ENCODE measurements at regions not wholly inside any gene's neighbourhood (a gene's known extent, or its start where the extent isn't known, plus 50 kb on each side); places are given as distances from the start of the nearest gene placed in this dataset.
"Not testable (repeated sequence)": the region's sequence is repeated elsewhere in the genome, so short reads cannot be mapped to it uniquely, and the experiment has no call there.

- not testable (repeated sequence) for H3K4me1 Mint-ChIP-seq, H3K36me3 Mint-ChIP-seq, H3K9me3 Mint-ChIP-seq, H3K27ac Mint-ChIP-seq, H3K4me3 Mint-ChIP-seq, DNase-seq
- ATAC-seq (replicated peaks) = peak; percentile 52 to 71
- peaks cover 32 to 39% of the 10 kb centered on the region in 2 donors for H3K27me3 Mint-ChIP-seq
These were observed 320.7 kb downstream of the KLF13 start for GRCh38 chr15:31647337-31647826.

- H3K27ac Mint-ChIP-seq; H3K4me1 Mint-ChIP-seq; ATAC-seq (replicated peaks); H3K9me3 Mint-ChIP-seq; H3K36me3 Mint-ChIP-seq; DNase-seq; H3K4me3 Mint-ChIP-seq: not testable (repeated sequence)
- peaks cover 27 to 32% of the 10 kb centered on the region in 2 donors for H3K27me3 Mint-ChIP-seq
These were observed 323.0 kb downstream of the KLF13 start for GRCh38 chr15:31649634-31650033.

- not testable (repeated sequence) for H3K4me3 Mint-ChIP-seq, H3K27ac Mint-ChIP-seq, H3K9me3 Mint-ChIP-seq, H3K36me3 Mint-ChIP-seq, H3K4me1 Mint-ChIP-seq
- DNase-seq = peak; percentile 19
- ATAC-seq (replicated peaks) = peak; percentile 48 to 89
- peaks cover 22 to 28% of the 10 kb centered on the region in 2 donors for H3K27me3 Mint-ChIP-seq
These were observed 323.5 kb downstream of the KLF13 start for GRCh38 chr15:31650055-31650701.

GRCh38 chr15:31656915-31657314 is 330.3 kb downstream of the KLF13 start:
- H3K4me3 Mint-ChIP-seq; H3K27ac Mint-ChIP-seq; H3K36me3 Mint-ChIP-seq; H3K9me3 Mint-ChIP-seq; ATAC-seq (replicated peaks); H3K27me3 Mint-ChIP-seq; H3K4me1 Mint-ChIP-seq; DNase-seq: not testable (repeated sequence)

GRCh38 chr15:31660816-31661215 is 334.2 kb downstream of the KLF13 start:
- Mint-ChIP-seq H3K36me3 (no peaks in the 10 kb centered on the region), H3K27ac (no peak overlapping the region)
- no peak for DNase-seq

GRCh38 chr15:31665732-31666131 is 339.1 kb downstream of the KLF13 start:
- not testable (repeated sequence) for DNase-seq; H3K27ac Mint-ChIP-seq; H3K4me3 Mint-ChIP-seq; H3K9me3 Mint-ChIP-seq; H3K4me1 Mint-ChIP-seq; ATAC-seq (replicated peaks); H3K36me3 Mint-ChIP-seq
- H3K27me3 Mint-ChIP-seq = peaks cover 10 to 15% of the 10 kb centered on the region in 2 donors

More at GRCh38 chr15:31660816-31661215, 334.2 kb downstream of the KLF13 start:
- Mint-ChIP-seq H3K9me3 (peaks cover 0 to 1% of the 10 kb centered on the region in 2 donors), H3K27me3 (peaks cover 0 to 17% of the 10 kb centered on the region in 2 donors), H3K4me3 (no peak overlapping the region), H3K4me1 (no peaks in the 10 kb centered on the region)
- no peak for ATAC-seq (replicated peaks)

GRCh38 chr15:31669158-31669908 is 342.7 kb downstream of the KLF13 start:
- not testable (repeated sequence) for ATAC-seq (replicated peaks); H3K4me3 Mint-ChIP-seq; H3K4me1 Mint-ChIP-seq; H3K27ac Mint-ChIP-seq; H3K36me3 Mint-ChIP-seq; DNase-seq; H3K9me3 Mint-ChIP-seq
- H3K27me3 Mint-ChIP-seq = peaks cover 14 to 18% of the 10 kb centered on the region in 2 donors

- not testable (repeated sequence) for H3K9me3 Mint-ChIP-seq; ATAC-seq (replicated peaks); H3K4me3 Mint-ChIP-seq; H3K36me3 Mint-ChIP-seq; DNase-seq; H3K4me1 Mint-ChIP-seq; H3K27ac Mint-ChIP-seq
- H3K27me3 Mint-ChIP-seq = peaks cover 7 to 12% of the 10 kb centered on the region in 2 donors
These were observed 346.6 kb downstream of the KLF13 start for GRCh38 chr15:31673263-31673662.

GRCh38 chr15:31681529-31682259 is 348.6 kb upstream of the CHRNA7 start:
- not testable (repeated sequence) for H3K9me3 Mint-ChIP-seq, H3K27ac Mint-ChIP-seq, H3K4me1 Mint-ChIP-seq, H3K27me3 Mint-ChIP-seq, H3K4me3 Mint-ChIP-seq, DNase-seq, H3K36me3 Mint-ChIP-seq
- ATAC-seq (replicated peaks) = peak; percentile 78 to 89

- not testable (repeated sequence) for H3K36me3 Mint-ChIP-seq; ATAC-seq (replicated peaks); H3K4me3 Mint-ChIP-seq; DNase-seq; H3K9me3 Mint-ChIP-seq; H3K27me3 Mint-ChIP-seq; H3K4me1 Mint-ChIP-seq; H3K27ac Mint-ChIP-seq
These were observed 343.2 kb upstream of the CHRNA7 start for GRCh38 chr15:31687088-31687487.

GRCh38 chr15:31696509-31696908 is 333.8 kb upstream of the CHRNA7 start:
- not testable (repeated sequence) for H3K4me1 Mint-ChIP-seq; H3K9me3 Mint-ChIP-seq; H3K27ac Mint-ChIP-seq; ATAC-seq (replicated peaks); H3K4me3 Mint-ChIP-seq; H3K36me3 Mint-ChIP-seq; H3K27me3 Mint-ChIP-seq; DNase-seq

GRCh38 chr15:31705076-31705678 is 325.1 kb upstream of the CHRNA7 start:
- H3K4me3 Mint-ChIP-seq; H3K36me3 Mint-ChIP-seq; DNase-seq; H3K27ac Mint-ChIP-seq; H3K4me1 Mint-ChIP-seq; ATAC-seq (replicated peaks); H3K27me3 Mint-ChIP-seq; H3K9me3 Mint-ChIP-seq: not testable (repeated sequence)

- H3K4me1 Mint-ChIP-seq = not testable (repeated sequence)
- ATAC-seq (replicated peaks) = peak; percentile 71 to 73
These were observed 322.2 kb upstream of the CHRNA7 start for GRCh38 chr15:31707944-31708702.

More at GRCh38 chr15:31707944-31708702, 322.2 kb upstream of the CHRNA7 start:
- not testable (repeated sequence) for H3K4me3 Mint-ChIP-seq, DNase-seq, H3K9me3 Mint-ChIP-seq, H3K27ac Mint-ChIP-seq, H3K27me3 Mint-ChIP-seq, H3K36me3 Mint-ChIP-seq
